ENCODE measurements at regions not wholly inside any gene's neighbourhood (a gene's known extent, or its start where the extent isn't known, plus 50 kb on each side); places are given as distances from the start of the nearest gene placed in this dataset. TPM values are rescaled to one million over a fixed set of nuclear protein-coding genes. Genes with fewer than 3 reads are reported as not detected.

- no peak overlapping the region for H3K27ac ChIP-seq (replicated peaks)
- H3K27me3 ChIP-seq (ENCODE audit: insufficient read depth, poor library complexity, severe bottlenecking) = no peaks in the 10 kb centered on the region
- no peak overlapping the region for H3K4me3 ChIP-seq (replicated peaks; ENCODE audit: insufficient read depth, low read length)
- DNase-seq (ENCODE audit: low read depth in 1 of 2, low spot score in 1 of 2) = no peak
- no peak for TF ChIP-seq SPI1 (IDR thresholded peaks at IDR 0.05; ENCODE audit: borderline replicate concordance, low read depth)
- no peak for TF ChIP-seq POLR2AphosphoS5 (IDR thresholded peaks at IDR 0.05; ENCODE audit: low read depth)
- TF ChIP-seq CTCF (IDR thresholded peaks at IDR 0.05; ENCODE audit: insufficient read depth, low read length) = no peak
- no peak for TF ChIP-seq REST (IDR thresholded peaks at IDR 0.05; ENCODE audit: insufficient replicate concordance, low read depth)
- TF ChIP-seq GABPA (IDR thresholded peaks at IDR 0.05; ENCODE audit: low read depth) = no peak
Measured at GRCh38 chr1:37424523-37424922, 49.9 kb upstream of the ZC3H12A start.

Small RNAs in the stretch of these regions (microRNA-seq; reads per million reads assigned to microRNA genes)
- gene MIR4255 = not detected
